K562 (cell line): ENCODE measurements at regions not wholly inside any gene's neighbourhood (a gene's known extent, or its start where the extent isn't known, plus 50 kb on each side); places are given as distances from the start of the nearest gene placed in this dataset.

Source experiments
- POLR2AphosphoS5 ChIP-seq: IDR thresholded peaks from 2 replicates; pipeline ENCODE4 v1.6.1; 2011; ENCODE audit warnings: mild to moderate bottlenecking, low read depth, low read length, moderate library complexity; ENCODE audit not compliant: control insufficient read depth, insufficient read depth
- RAD21 ChIP-seq, 2 experiments: fragments of 250-450 bp in 1 of 2; fragments of 450-650 bp in 1 of 2; sonication (Bioruptor Pico) in 1 of 2; formaldehyde crosslinking in 1 of 2; IDR thresholded peaks in 1 of 2; conservative IDR thresholded peaks in 1 of 2; 2 replicates each; pipeline versions ENCODE4 v1.4.0 to v1.8.0; 2020 to 2022; ENCODE audit warnings: mild to moderate bottlenecking in 2 of 2, moderate library complexity in 1 of 2
- TBP ChIP-seq: optimal IDR thresholded peaks from 2 replicates; pipeline ENCODE3; 2011; ENCODE audit warnings: low read depth, low read length, improper control_type of control experiment
- ZNF274 ChIP-seq: IDR thresholded peaks from 2 replicates; pipeline ENCODE4 v1.6.1; 2011; ENCODE audit warnings: low read depth, mild to moderate bottlenecking, low read length, moderate library complexity, borderline replicate concordance
- TF ChIP-seq, protein P1 (sequence below), 3 experiments: IDR thresholded peaks in 2 of 3; conservative IDR thresholded peaks in 1 of 3; 2 replicates each; pipeline ENCODE4 v1.5.1; 2011 to 2012; ENCODE audit warnings: low read length in 3 of 3, mild to moderate bottlenecking in 3 of 3, control low read depth in 2 of 3, improper control_type of control experiment in 1 of 3, inconsistent platforms in 1 of 3, low read depth in 1 of 3, mixed read lengths in 1 of 3, moderate library complexity in 1 of 3; ENCODE audit not compliant: insufficient read depth in 2 of 3
- TF ChIP-seq, protein P2 (sequence below): IDR thresholded peaks from 3 replicates; pipeline ENCODE4 v1.6.1; 2011; ENCODE audit warnings: borderline replicate concordance, mild to moderate bottlenecking; ENCODE audit not compliant: insufficient read length, insufficient read depth
- TF ChIP-seq, protein P3 (sequence below): sonication (generic); formaldehyde crosslinking; IDR thresholded peaks from 2 replicates; pipeline ENCODE4 v1.8.1; 2022; ENCODE audit warnings: missing genetic modification reagents

DNA sequence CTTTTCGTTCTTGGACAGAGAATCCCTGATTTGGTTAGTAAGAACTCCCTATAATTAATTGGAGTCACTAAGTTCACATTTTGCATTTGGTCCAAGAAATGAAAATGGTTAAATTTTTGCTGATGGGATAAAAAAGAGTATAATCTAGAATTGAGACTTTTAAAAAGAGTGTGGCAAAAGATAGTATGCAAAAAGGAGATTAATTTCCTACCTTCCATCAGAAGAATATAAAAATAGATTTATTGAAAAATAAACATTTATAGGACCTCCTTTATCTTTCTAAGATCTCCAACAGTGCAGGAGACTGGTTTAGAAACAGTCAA, 105.5 kb upstream of the EEF1E1 start:
- TF ChIP-seq, protein P1, sequence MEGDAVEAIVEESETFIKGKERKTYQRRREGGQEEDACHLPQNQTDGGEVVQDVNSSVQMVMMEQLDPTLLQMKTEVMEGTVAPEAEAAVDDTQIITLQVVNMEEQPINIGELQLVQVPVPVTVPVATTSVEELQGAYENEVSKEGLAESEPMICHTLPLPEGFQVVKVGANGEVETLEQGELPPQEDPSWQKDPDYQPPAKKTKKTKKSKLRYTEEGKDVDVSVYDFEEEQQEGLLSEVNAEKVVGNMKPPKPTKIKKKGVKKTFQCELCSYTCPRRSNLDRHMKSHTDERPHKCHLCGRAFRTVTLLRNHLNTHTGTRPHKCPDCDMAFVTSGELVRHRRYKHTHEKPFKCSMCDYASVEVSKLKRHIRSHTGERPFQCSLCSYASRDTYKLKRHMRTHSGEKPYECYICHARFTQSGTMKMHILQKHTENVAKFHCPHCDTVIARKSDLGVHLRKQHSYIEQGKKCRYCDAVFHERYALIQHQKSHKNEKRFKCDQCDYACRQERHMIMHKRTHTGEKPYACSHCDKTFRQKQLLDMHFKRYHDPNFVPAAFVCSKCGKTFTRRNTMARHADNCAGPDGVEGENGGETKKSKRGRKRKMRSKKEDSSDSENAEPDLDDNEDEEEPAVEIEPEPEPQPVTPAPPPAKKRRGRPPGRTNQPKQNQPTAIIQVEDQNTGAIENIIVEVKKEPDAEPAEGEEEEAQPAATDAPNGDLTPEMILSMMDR (IDR thresholded peaks at IDR 0.05 in 2 of 3, conservative IDR thresholded peaks at IDR 0.05 in 1 of 3; ENCODE audit: insufficient read depth in 2 of 3, low read depth in 1 of 3, low read length in 3 of 3): no peak
- TF ChIP-seq, protein P2, sequence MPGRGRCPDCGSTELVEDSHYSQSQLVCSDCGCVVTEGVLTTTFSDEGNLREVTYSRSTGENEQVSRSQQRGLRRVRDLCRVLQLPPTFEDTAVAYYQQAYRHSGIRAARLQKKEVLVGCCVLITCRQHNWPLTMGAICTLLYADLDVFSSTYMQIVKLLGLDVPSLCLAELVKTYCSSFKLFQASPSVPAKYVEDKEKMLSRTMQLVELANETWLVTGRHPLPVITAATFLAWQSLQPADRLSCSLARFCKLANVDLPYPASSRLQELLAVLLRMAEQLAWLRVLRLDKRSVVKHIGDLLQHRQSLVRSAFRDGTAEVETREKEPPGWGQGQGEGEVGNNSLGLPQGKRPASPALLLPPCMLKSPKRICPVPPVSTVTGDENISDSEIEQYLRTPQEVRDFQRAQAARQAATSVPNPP: no peak
- TF ChIP-seq ZNF274 (no peak), RAD21 (CRISPR knock-in tag; conservative IDR thresholded peaks at IDR 0.05 in 1 of 2, IDR thresholded peaks at IDR 0.05 in 1 of 2) (no peak), POLR2AphosphoS5 (no peak), TBP (no peak)
- TF ChIP-seq, protein P3, sequence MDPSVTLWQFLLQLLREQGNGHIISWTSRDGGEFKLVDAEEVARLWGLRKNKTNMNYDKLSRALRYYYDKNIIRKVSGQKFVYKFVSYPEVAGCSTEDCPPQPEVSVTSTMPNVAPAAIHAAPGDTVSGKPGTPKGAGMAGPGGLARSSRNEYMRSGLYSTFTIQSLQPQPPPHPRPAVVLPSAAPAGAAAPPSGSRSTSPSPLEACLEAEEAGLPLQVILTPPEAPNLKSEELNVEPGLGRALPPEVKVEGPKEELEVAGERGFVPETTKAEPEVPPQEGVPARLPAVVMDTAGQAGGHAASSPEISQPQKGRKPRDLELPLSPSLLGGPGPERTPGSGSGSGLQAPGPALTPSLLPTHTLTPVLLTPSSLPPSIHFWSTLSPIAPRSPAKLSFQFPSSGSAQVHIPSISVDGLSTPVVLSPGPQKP: no peak
